Fibroblast of villous mesenchyme (primary cell): ENCODE measurements at regions not wholly inside any gene's neighbourhood (a gene's known extent, or its start where the extent isn't known, plus 50 kb on each side); places are given as distances from the start of the nearest gene placed in this dataset.

ENCODE experiments used
- DNase-seq: peaks from one replicate; pipeline ENCODE4 v3.0.0-alpha.2; 2010; ENCODE audit warnings: low read depth
- H3K4me3 ChIP-seq: 2 replicates; pipeline ENCODE4 v1.5.1; 2011; ENCODE audit warnings: low read depth, mild to moderate bottlenecking, low read length
- TF ChIP-seq, protein P1 (sequence below): IDR thresholded peaks from 2 replicates; pipeline ENCODE4 v1.5.1; 2012; ENCODE audit warnings: low read depth, mild to moderate bottlenecking, low read length; ENCODE audit not compliant: insufficient read depth

- no peak for DNase-seq
- TF ChIP-seq, protein P1, sequence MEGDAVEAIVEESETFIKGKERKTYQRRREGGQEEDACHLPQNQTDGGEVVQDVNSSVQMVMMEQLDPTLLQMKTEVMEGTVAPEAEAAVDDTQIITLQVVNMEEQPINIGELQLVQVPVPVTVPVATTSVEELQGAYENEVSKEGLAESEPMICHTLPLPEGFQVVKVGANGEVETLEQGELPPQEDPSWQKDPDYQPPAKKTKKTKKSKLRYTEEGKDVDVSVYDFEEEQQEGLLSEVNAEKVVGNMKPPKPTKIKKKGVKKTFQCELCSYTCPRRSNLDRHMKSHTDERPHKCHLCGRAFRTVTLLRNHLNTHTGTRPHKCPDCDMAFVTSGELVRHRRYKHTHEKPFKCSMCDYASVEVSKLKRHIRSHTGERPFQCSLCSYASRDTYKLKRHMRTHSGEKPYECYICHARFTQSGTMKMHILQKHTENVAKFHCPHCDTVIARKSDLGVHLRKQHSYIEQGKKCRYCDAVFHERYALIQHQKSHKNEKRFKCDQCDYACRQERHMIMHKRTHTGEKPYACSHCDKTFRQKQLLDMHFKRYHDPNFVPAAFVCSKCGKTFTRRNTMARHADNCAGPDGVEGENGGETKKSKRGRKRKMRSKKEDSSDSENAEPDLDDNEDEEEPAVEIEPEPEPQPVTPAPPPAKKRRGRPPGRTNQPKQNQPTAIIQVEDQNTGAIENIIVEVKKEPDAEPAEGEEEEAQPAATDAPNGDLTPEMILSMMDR: no peak
- H3K4me3 ChIP-seq: no peak overlapping the region
These were observed 1292.0 kb upstream of the PCDH9 start for GRCh38 chr13:68522184-68522583.

DNA sequence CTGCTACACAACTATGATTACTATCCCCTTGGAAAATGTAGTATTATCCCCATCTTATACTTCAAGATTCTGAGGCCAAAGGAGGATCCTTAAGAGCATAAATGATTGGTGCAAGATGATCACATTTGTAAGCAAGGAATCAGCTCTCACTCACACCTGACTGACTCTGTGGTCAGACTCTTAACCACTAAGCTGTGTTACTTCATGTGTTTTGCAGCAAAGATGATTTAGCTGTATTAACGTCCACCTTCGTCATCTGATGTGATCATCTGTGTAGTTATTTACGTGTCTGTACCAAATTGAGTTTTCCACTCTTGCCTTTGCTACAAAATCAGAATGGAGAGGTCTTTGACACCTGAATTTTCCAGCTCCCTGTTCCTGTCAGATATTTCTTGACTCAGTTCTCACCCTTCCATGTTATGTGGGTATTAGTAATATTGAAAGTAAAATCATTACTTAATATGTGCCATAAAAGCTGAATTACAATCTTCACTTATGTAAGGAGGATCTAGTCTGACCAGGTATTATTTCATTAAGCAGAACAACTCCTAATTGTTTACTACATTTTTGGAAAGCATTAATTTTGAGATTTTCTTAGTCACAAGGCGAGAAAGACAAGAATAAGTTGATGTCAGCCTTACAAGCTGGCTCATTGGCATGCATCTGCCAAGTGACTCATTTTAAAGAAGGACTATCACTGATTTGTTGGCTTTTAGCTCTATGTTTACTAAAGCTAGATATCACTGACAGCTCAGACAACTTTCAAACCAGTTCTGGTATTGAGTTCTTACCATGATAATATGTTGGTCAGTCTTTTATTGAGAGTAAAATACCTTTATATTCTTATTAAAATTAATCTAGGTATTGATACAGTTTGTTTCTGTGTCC, 1279.8 kb upstream of the PCDH9 start:
- no peak for DNase-seq
- TF ChIP-seq, protein P1: no peak
- no peak overlapping the region for H3K4me3 ChIP-seq

DNA sequence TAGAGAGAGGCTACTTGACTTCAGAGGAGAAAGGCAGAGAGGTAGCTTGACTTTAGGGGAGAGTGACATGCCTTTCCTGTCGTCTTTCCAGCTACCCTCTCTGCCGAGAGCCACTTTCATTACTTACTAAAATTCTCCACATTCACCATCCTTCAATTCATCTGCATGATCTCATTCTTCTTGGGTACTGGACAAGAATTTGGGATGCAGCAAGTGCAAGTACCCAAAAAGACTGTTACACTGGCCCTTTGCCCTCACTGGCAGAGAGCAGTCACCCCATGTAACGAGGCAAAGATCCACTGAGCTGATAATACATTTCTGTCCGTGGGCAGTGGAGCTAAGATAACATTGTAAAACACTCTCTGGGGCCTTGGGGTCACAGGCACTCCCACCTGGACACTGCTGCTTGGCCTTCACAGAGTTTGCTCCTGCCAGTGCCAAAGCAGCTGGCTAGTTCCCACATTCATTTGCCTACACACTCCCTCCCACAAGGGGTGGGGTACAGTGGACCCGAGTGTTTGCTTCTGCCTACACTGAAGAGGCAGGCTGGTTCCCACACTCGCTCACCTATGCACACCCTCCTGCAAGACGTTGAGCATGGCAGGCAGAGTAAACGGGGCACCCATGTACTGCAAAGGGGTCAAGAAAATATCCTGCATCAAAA, 1276.9 kb upstream of the PCDH9 start:
- TF ChIP-seq, protein P1: no peak
- DNase-seq: no peak
- H3K4me3 ChIP-seq: no peak overlapping the region

DNA sequence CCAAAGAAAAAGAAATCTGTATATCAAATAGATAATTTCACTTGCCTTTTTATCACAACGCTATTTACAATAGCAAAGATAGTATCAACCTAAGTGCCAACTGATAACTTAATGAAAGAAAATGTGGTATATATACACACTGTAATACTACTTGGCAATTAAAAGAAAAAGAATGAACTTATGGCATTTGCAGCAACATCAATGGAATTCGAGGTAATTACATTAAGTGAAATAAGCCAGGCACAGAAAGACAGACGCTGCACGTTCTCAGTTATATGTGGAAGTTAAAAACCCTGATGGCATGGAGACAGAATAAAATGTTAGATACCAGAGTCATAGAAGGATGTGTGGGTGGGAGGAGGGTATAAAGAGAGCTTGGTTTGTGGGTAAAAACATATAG, 1260.5 kb upstream of the PCDH9 start:
- TF ChIP-seq, protein P1: no peak
- DNase-seq: no peak
- no peak overlapping the region for H3K4me3 ChIP-seq

DNA sequence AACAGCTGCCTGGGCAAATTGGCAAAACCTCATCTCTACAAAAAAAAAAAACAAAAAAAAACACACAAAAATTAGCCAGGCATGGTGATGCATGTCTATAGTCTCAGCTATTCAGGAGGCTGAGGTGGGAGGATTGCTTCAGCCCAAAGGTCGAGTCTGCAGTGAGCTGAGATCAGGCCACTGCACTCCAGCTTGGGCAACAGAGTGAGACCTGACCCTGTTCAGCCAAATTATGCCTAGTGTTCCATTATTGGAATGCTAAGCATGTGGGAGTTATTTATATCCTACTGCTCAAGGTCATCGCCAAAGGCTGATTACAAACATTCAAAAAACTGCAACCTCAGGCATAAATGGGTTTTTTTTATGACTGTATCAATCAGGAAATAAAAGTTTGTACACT, 1251.0 kb upstream of the PCDH9 start:
- TF ChIP-seq, protein P1: no peak

GRCh38 chr13:68473834-68474326, 1243.7 kb upstream of the PCDH9 start:
- TF ChIP-seq, protein P1: no peak
- H3K4me3 ChIP-seq: no peak overlapping the region
- no peak for DNase-seq

More for the DNA sequence above, 1251.0 kb upstream of the PCDH9 start:
- H3K4me3 ChIP-seq: no peak overlapping the region
- no peak for DNase-seq
